H54 (cell line): ENCODE measurements at regions not wholly inside any gene's neighbourhood (a gene's known extent, or its start where the extent isn't known, plus 50 kb on each side); places are given as distances from the start of the nearest gene placed in this dataset.
"Not testable (repeated sequence)": the region's sequence is repeated elsewhere in the genome, so short reads cannot be mapped to it uniquely, and the experiment has no call there.

ENCODE experiments used
- DNase-seq: peaks from one replicate; pipeline ENCODE4 v3.0.0; 2011; ENCODE audit warnings: low spot score, mixed read lengths; ENCODE audit not compliant: insufficient read length
- FAIRE-seq: peaks from 3 replicates; lab custom pipeline; 2011; peaks lifted over from hg19 to GRCh38; lab: Jason Lieb, UNC
- POLR2A ChIP-seq: IDR thresholded peaks from 2 replicates; pipeline ENCODE4 v1.6.1; 2011; ENCODE audit warnings: low read depth, mild to moderate bottlenecking, low read length

- DNase-seq, result no peak
- no peak for TF ChIP-seq POLR2A
- FAIRE-seq, result no peak
These were observed 429.1 kb downstream of the DSC3 start for GRCh38 chr18:30613467-30613801.

- no peak for TF ChIP-seq POLR2A
- no peak for FAIRE-seq
- DNase-seq, result no peak
These were observed 441.0 kb downstream of the DSC3 start for GRCh38 chr18:30601541-30601940.

- FAIRE-seq (no peak), DNase-seq (no peak)
- TF ChIP-seq POLR2A, result no peak
These were observed 445.3 kb downstream of the DSC3 start for GRCh38 chr18:30597202-30597601.

- DNase-seq, result no peak
- no peak for TF ChIP-seq POLR2A
- FAIRE-seq, result no peak
These were observed 445.9 kb downstream of the DSC3 start for GRCh38 chr18:30596635-30597034.

- DNase-seq, result no peak
- no peak for FAIRE-seq
- no peak for TF ChIP-seq POLR2A
These were observed 446.6 kb downstream of the DSC3 start for GRCh38 chr18:30595942-30596341.

- not testable (repeated sequence) for FAIRE-seq, DNase-seq
These were observed 447.6 kb downstream of the DSC3 start for GRCh38 chr18:30594911-30595310.

GRCh38 chr18:30591462-30591861 lies 451.1 kb downstream of the DSC3 start:
- FAIRE-seq, result no peak
- DNase-seq, result no peak
- TF ChIP-seq POLR2A, result no peak

- FAIRE-seq (no peak), DNase-seq (no peak)
- TF ChIP-seq POLR2A, result no peak
These were observed 453.8 kb downstream of the DSC3 start for GRCh38 chr18:30588673-30589164.

GRCh38 chr18:30583768-30584167 lies 458.8 kb downstream of the DSC3 start:
- no peak for FAIRE-seq
- no peak for DNase-seq
- TF ChIP-seq POLR2A, result no peak

- no peak for FAIRE-seq
- DNase-seq, result no peak
- no peak for TF ChIP-seq POLR2A
These were observed 460.5 kb downstream of the DSC3 start for GRCh38 chr18:30582078-30582477.

- TF ChIP-seq POLR2A, result no peak
- DNase-seq (no peak), FAIRE-seq (no peak)
These were observed 463.8 kb downstream of the DSC3 start for GRCh38 chr18:30578707-30579106.

- FAIRE-seq, result no peak
- DNase-seq, result no peak
- no peak for TF ChIP-seq POLR2A
These were observed 470.3 kb downstream of the DSC3 start for GRCh38 chr18:30572214-30572613.

- no peak for DNase-seq
- no peak for TF ChIP-seq POLR2A
- no peak for FAIRE-seq
These were observed 474.2 kb downstream of the DSC3 start for GRCh38 chr18:30568333-30568732.

- TF ChIP-seq POLR2A, result no peak
- DNase-seq (no peak), FAIRE-seq (no peak)
These were observed 475.7 kb downstream of the DSC3 start for GRCh38 chr18:30566877-30567276.

- DNase-seq, result no peak
- no peak for FAIRE-seq
- TF ChIP-seq POLR2A, result no peak
These were observed 480.3 kb downstream of the DSC3 start for GRCh38 chr18:30562231-30562630.

GRCh38 chr18:30556112-30556511 lies 486.4 kb downstream of the DSC3 start:
- TF ChIP-seq POLR2A, result no peak
- DNase-seq (no peak), FAIRE-seq (no peak)
